H9 (cell line): ENCODE measurements at regions not wholly inside any gene's neighbourhood (a gene's known extent, or its start where the extent isn't known, plus 50 kb on each side); places are given as distances from the start of the nearest gene placed in this dataset.

ENCODE experiments used
- DNase-seq: peaks from one replicate; pipeline ENCODE4 v3.0.0-alpha.2; 2017
- H2AFZ ChIP-seq: one replicate; pipeline ENCODE4 v1.6.1; 2013; ENCODE audit warnings: mild to moderate bottlenecking, low read length, control low read depth, moderate library complexity
- H2AK5ac ChIP-seq: 2 replicates; pipeline ENCODE4 v1.6.1; 2013; ENCODE audit warnings: low read length, control low read depth, mixed read lengths; ENCODE audit not compliant: insufficient read length
- H2BK120ac ChIP-seq: one replicate; pipeline ENCODE4 v1.6.1; 2013; ENCODE audit warnings: low read depth, mild to moderate bottlenecking, low read length, control low read depth, inconsistent platforms; ENCODE audit not compliant: poor library complexity, severe bottlenecking
- H2BK12ac ChIP-seq: 2 replicates; pipeline ENCODE4 v1.6.1; 2013; ENCODE audit warnings: low read length, control low read depth, mixed read lengths, low read depth; ENCODE audit not compliant: insufficient read length
- H2BK15ac ChIP-seq: 2 replicates; pipeline ENCODE4 v1.6.1; 2013; ENCODE audit warnings: low read depth, low read length, control low read depth
- H2BK20ac ChIP-seq: one replicate; pipeline ENCODE4 v1.6.1; 2013; ENCODE audit warnings: low read depth, mild to moderate bottlenecking, low read length, control low read depth, inconsistent platforms; ENCODE audit not compliant: poor library complexity, severe bottlenecking
- H2BK5ac ChIP-seq: 2 replicates; pipeline ENCODE4 v1.6.1; 2013; ENCODE audit warnings: low read length, control low read depth, mixed read lengths; ENCODE audit not compliant: insufficient read length
- H3K14ac ChIP-seq: 2 replicates; pipeline ENCODE4 v1.6.1; 2013; ENCODE audit warnings: low read length, control low read depth; ENCODE audit not compliant: insufficient read depth
- H3K18ac ChIP-seq: 2 replicates; pipeline ENCODE4 v1.6.1; 2013; ENCODE audit warnings: low read depth, mild to moderate bottlenecking, mixed read lengths, low read length, control low read depth; ENCODE audit not compliant: insufficient read length
- H3K23ac ChIP-seq: 2 replicates; pipeline ENCODE4 v1.6.1; 2013; ENCODE audit warnings: low read length, control low read depth, mixed read lengths, low read depth; ENCODE audit not compliant: insufficient read length
- H3K23me2 ChIP-seq: 2 replicates; pipeline ENCODE4 v1.6.1; 2013; ENCODE audit warnings: low read depth, mild to moderate bottlenecking, mixed read lengths, low read length, control low read depth; ENCODE audit not compliant: insufficient read length, poor library complexity, severe bottlenecking
- H3K27ac ChIP-seq: 2 replicates; pipeline ENCODE4 v1.5.1; 2013; ENCODE audit warnings: low read length, control low read depth, mixed read lengths, low read depth; ENCODE audit not compliant: insufficient read length
- H3K27me3 ChIP-seq: 2 replicates; pipeline ENCODE4 v1.6.1; 2013; ENCODE audit warnings: low read length, control low read depth, inconsistent platforms; ENCODE audit not compliant: insufficient read depth
- H3K4ac ChIP-seq: 2 replicates; pipeline ENCODE4 v1.6.1; 2013; ENCODE audit warnings: low read depth, mild to moderate bottlenecking, control low read depth, inconsistent platforms, low read length, moderate library complexity
- H3K4me1 ChIP-seq: 2 replicates; pipeline ENCODE4 v1.6.1; 2013; ENCODE audit warnings: low read length, control low read depth, inconsistent platforms; ENCODE audit not compliant: insufficient read depth
- H3K4me2 ChIP-seq: 2 replicates; pipeline ENCODE4 v1.6.1; 2013; ENCODE audit warnings: low read length, control low read depth, mixed read lengths; ENCODE audit not compliant: insufficient read length, insufficient read depth
- H3K56ac ChIP-seq: 2 replicates; pipeline ENCODE4 v1.6.1; 2013; ENCODE audit warnings: low read depth, mild to moderate bottlenecking, mixed read lengths, low read length, control low read depth; ENCODE audit not compliant: insufficient read length
- H3K79me1 ChIP-seq: 2 replicates; pipeline ENCODE4 v1.6.1; 2013; ENCODE audit warnings: low read depth, mild to moderate bottlenecking, moderate library complexity, low read length, control low read depth, inconsistent platforms; ENCODE audit not compliant: insufficient read depth, poor library complexity, severe bottlenecking
- H3K79me2 ChIP-seq: 2 replicates; pipeline ENCODE4 v1.6.1; 2013; ENCODE audit warnings: low read length, control low read depth, inconsistent platforms; ENCODE audit not compliant: insufficient read depth
- H3K9ac ChIP-seq: 2 replicates; pipeline ENCODE4 v1.6.1; 2013; ENCODE audit warnings: low read length, control low read depth, mixed read lengths; ENCODE audit not compliant: insufficient read length; ENCODE audit errors: extremely low read depth
- H3K9me3 ChIP-seq: one replicate; pipeline ENCODE4 v1.6.1; 2013; ENCODE audit warnings: low read depth, low read length, inconsistent platforms; ENCODE audit not compliant: control insufficient read depth
- H3T11ph ChIP-seq: one replicate; pipeline ENCODE4 v1.6.1; 2013; ENCODE audit warnings: mild to moderate bottlenecking, low read length, control low read depth, inconsistent platforms
- H4K20me1 ChIP-seq: one replicate; pipeline ENCODE4 v1.6.1; 2013; ENCODE audit not compliant: control insufficient read depth, insufficient read length, insufficient read depth
- H4K5ac ChIP-seq: 2 replicates; pipeline ENCODE4 v1.6.1; 2013; ENCODE audit warnings: low read depth, mild to moderate bottlenecking, mixed read lengths, low read length, control low read depth; ENCODE audit not compliant: insufficient read length
- H4K8ac ChIP-seq: replicated peaks from 2 replicates; pipeline ENCODE4 v1.6.1; 2013; ENCODE audit warnings: low read length, control low read depth, mixed read lengths, low read depth; ENCODE audit not compliant: insufficient read length
- H4K91ac ChIP-seq: 2 replicates; pipeline ENCODE4 v1.6.1; 2013; ENCODE audit warnings: low read depth, mild to moderate bottlenecking, moderate library complexity, mixed read lengths, low read length, control low read depth; ENCODE audit not compliant: insufficient read length
- H3K27ac Mint-ChIP-seq, 3 experiments: 2 replicates in 2 of 3; 3 replicates in 1 of 3; pipeline ENCODE4 v1.8.0; 2020 to 2021; ENCODE audit warnings: mixed read lengths in 3 of 3, mild to moderate bottlenecking in 1 of 3, moderate library complexity in 1 of 3
- H3K27me3 Mint-ChIP-seq: 2 replicates; pipeline ENCODE4 v1.8.0; 2021; ENCODE audit warnings: low read depth, mild to moderate bottlenecking, moderate library complexity, mixed read lengths
- H3K36me3 Mint-ChIP-seq, 3 experiments: 2 replicates in 2 of 3; 3 replicates in 1 of 3; pipeline ENCODE4 v1.8.0; 2020 to 2021; ENCODE audit warnings: low read depth in 3 of 3, mixed read lengths in 3 of 3; ENCODE audit not compliant: insufficient read depth in 1 of 3
- H3K4me1 Mint-ChIP-seq, 2 experiments: 2 replicates each; pipeline ENCODE4 v1.8.0; 2020; ENCODE audit warnings: mixed read lengths in 2 of 2
- H3K4me3 Mint-ChIP-seq, 2 experiments: 2 replicates in 1 of 2; 3 replicates in 1 of 2; pipeline ENCODE4 v1.8.0; 2020 to 2021; ENCODE audit warnings: mild to moderate bottlenecking in 2 of 2, mixed read lengths in 2 of 2, moderate library complexity in 1 of 2
- H3K9me3 Mint-ChIP-seq, 2 experiments: 2 replicates in 1 of 2; 3 replicates in 1 of 2; pipeline ENCODE4 v1.8.0; 2020; ENCODE audit warnings: mild to moderate bottlenecking in 2 of 2, mixed read lengths in 2 of 2, moderate library complexity in 1 of 2
- WGBS: extraction: QIAGEN DNeasy Blood & Tissue Kit; methylation state at CpG from one replicate; pipeline ENCODE4 v1.1.7; 2013; ENCODE audit warnings: missing lambda C conversion rate, low lambda C conversion rate, mixed read lengths; ENCODE audit not compliant: insufficient read length; ENCODE audit errors: extremely low coverage; 5-methylcytosine and 5-hydroxymethylcytosine counted together
- TF ChIP-seq, protein P1 (sequence below): fragments of 200-600 bp; sonication (generic); conservative IDR thresholded peaks from 3 replicates; pipeline ENCODE4 v1.8.0; 2021; ENCODE audit warnings: antibody characterized with exemption, mild to moderate bottlenecking

DNA sequence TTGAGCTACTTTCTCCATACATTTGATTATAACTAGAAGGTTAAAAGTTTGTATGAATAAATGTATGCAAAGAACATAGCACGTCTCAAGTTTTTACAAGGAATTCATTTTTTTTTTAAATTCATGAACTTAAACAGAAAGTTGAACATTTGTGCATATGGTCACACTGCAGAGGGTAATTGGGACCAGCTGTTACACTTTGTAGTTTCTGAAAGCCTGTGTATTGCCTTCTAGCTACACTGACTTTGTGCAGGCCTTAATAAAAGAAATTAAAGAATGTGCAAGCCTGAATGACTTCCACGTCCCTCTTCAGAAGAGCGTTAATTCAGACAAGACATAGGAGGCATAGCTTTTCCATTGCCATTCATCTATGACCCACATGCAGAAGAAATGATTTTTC lies 153.1 kb upstream of the PCDH18 start:
- Histone ChIP-seq H4K5ac (no peak overlapping the region), H3K4me1 (no peaks in the 10 kb centered on the region), H3K9ac (no peak overlapping the region), H3K23ac (no peak overlapping the region), H3K4ac (no peak overlapping the region), H3K4me2 (no peak overlapping the region), H3K79me1 (no peaks in the 10 kb centered on the region), H2BK5ac (no peak overlapping the region), H4K8ac (no peak overlapping the region), H2BK20ac (no peak overlapping the region), H3T11ph (no peak overlapping the region), H2AK5ac (no peak overlapping the region), H2AFZ (no peak overlapping the region), H2BK120ac (no peak overlapping the region), H3K23me2 (no peaks in the 10 kb centered on the region), H4K20me1 (no peaks in the 10 kb centered on the region), H3K79me2 (no peaks in the 10 kb centered on the region), H4K91ac (no peak overlapping the region), H3K56ac (no peak overlapping the region), H2BK12ac (no peak overlapping the region), H3K18ac (no peak overlapping the region), H3K27me3 (no peaks in the 10 kb centered on the region), H2BK15ac (no peak overlapping the region), H3K9me3 (no peaks in the 10 kb centered on the region), H3K27ac (no peak overlapping the region), H3K14ac (no peak overlapping the region)
- TF ChIP-seq, protein P1, sequence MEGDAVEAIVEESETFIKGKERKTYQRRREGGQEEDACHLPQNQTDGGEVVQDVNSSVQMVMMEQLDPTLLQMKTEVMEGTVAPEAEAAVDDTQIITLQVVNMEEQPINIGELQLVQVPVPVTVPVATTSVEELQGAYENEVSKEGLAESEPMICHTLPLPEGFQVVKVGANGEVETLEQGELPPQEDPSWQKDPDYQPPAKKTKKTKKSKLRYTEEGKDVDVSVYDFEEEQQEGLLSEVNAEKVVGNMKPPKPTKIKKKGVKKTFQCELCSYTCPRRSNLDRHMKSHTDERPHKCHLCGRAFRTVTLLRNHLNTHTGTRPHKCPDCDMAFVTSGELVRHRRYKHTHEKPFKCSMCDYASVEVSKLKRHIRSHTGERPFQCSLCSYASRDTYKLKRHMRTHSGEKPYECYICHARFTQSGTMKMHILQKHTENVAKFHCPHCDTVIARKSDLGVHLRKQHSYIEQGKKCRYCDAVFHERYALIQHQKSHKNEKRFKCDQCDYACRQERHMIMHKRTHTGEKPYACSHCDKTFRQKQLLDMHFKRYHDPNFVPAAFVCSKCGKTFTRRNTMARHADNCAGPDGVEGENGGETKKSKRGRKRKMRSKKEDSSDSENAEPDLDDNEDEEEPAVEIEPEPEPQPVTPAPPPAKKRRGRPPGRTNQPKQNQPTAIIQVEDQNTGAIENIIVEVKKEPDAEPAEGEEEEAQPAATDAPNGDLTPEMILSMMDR: no peak
- no peak overlapping the region for H3K4me3 Mint-ChIP-seq
- WGBS: no CpG with 5 or more reads among the region's 3 CpGs
- DNase-seq: no peak
- no peaks in the 10 kb centered on the region for H3K36me3 Mint-ChIP-seq
- H3K27ac Mint-ChIP-seq: no peak overlapping the region; a peak in 1 of 7 replicates
- H3K27me3 Mint-ChIP-seq: no peaks in the 10 kb centered on the region
- H3K4me1 Mint-ChIP-seq: peaks cover 19 to 26% of the 10 kb centered on the region in 2 experiments
- no peaks in the 10 kb centered on the region for H3K9me3 Mint-ChIP-seq
